ENCODE measurements at regions not wholly inside any gene's neighbourhood (a gene's known extent, or its start where the extent isn't known, plus 50 kb on each side); places are given as distances from the start of the nearest gene placed in this dataset.
A peak's percentile ranks its signal among the peaks of the same experiment; 100 is the strongest.
"Not testable (repeated sequence)": the region's sequence is repeated elsewhere in the genome, so short reads cannot be mapped to it uniquely, and the experiment has no call there.

- no peaks in the 10 kb centered on the region for H3K36me3 ChIP-seq (ENCODE audit: insufficient read depth)
- no peak overlapping the region for H3K27ac ChIP-seq (ENCODE audit: low read depth)
- H3K4me1 ChIP-seq (ENCODE audit: insufficient read depth) = no peaks in the 10 kb centered on the region
- DNase-seq (ENCODE audit: extremely low spot score) = no peak
- 76% methylated on average over 8 of the region's 8 CpGs for WGBS
- no peak overlapping the region for H3K4me3 ChIP-seq (ENCODE audit: low read depth, low read length)
Measured at GRCh38 chr7:81232084-81232799, 313.4 kb upstream of the SEMA3C start.

GRCh38 chr7:81231301-81231838 is 312.5 kb upstream of the SEMA3C start:
- no peaks in the 10 kb centered on the region for H3K36me3 ChIP-seq (ENCODE audit: insufficient read depth)
- H3K4me1 ChIP-seq (ENCODE audit: insufficient read depth) = no peaks in the 10 kb centered on the region
- no peak overlapping the region for H3K27ac ChIP-seq (ENCODE audit: low read depth)
- H3K4me3 ChIP-seq (ENCODE audit: low read depth, low read length) = no peak overlapping the region
- DNase-seq (ENCODE audit: extremely low spot score) = no peak
- 50% methylated on average over 5 of the region's 5 CpGs for WGBS

GRCh38 chr7:81226234-81226633 is 307.4 kb upstream of the SEMA3C start:
- H3K4me3 ChIP-seq (ENCODE audit: low read depth, low read length) = no peak overlapping the region
- DNase-seq (ENCODE audit: extremely low spot score) = no peak
- no peaks in the 10 kb centered on the region for H3K36me3 ChIP-seq (ENCODE audit: insufficient read depth)
- no peaks in the 10 kb centered on the region for H3K4me1 ChIP-seq (ENCODE audit: insufficient read depth)
- 95% methylated on average over 3 of the region's 3 CpGs for WGBS
- no peak overlapping the region for H3K27ac ChIP-seq (ENCODE audit: low read depth)

- not testable (repeated sequence) for H3K27ac ChIP-seq (ENCODE audit: low read depth); H3K4me3 ChIP-seq (ENCODE audit: low read depth, low read length); DNase-seq (ENCODE audit: extremely low spot score); H3K36me3 ChIP-seq (ENCODE audit: insufficient read depth); H3K4me1 ChIP-seq (ENCODE audit: insufficient read depth)
- 98% methylated on average over 2 of the region's 2 CpGs for WGBS
Measured at GRCh38 chr7:81222692-81223091, 303.8 kb upstream of the SEMA3C start.

- no peak for DNase-seq (ENCODE audit: extremely low spot score)
- WGBS = 77% methylated on average over 3 of the region's 3 CpGs
- Histone ChIP-seq H3K36me3 (ENCODE audit: insufficient read depth) (no peaks in the 10 kb centered on the region), H3K27ac (ENCODE audit: low read depth) (no peak overlapping the region), H3K4me1 (ENCODE audit: insufficient read depth) (no peaks in the 10 kb centered on the region), H3K4me3 (ENCODE audit: low read depth, low read length) (no peak overlapping the region)
Measured at GRCh38 chr7:81221527-81222217, 302.8 kb upstream of the SEMA3C start.

GRCh38 chr7:81218480-81219106 is 299.7 kb upstream of the SEMA3C start:
- no peaks in the 10 kb centered on the region for H3K4me1 ChIP-seq (ENCODE audit: insufficient read depth)
- H3K36me3 ChIP-seq (ENCODE audit: insufficient read depth) = no peaks in the 10 kb centered on the region
- no peak overlapping the region for H3K4me3 ChIP-seq (ENCODE audit: low read depth, low read length)
- no peak overlapping the region for H3K27ac ChIP-seq (ENCODE audit: low read depth)
- no peak for DNase-seq (ENCODE audit: extremely low spot score)
- WGBS = 90% methylated on average over 2 of the region's 2 CpGs

- no peak overlapping the region for H3K27ac ChIP-seq (ENCODE audit: low read depth)
- H3K4me3 ChIP-seq (ENCODE audit: low read depth, low read length) = no peak overlapping the region
- H3K36me3 ChIP-seq (ENCODE audit: insufficient read depth) = no peaks in the 10 kb centered on the region
- no peaks in the 10 kb centered on the region for H3K4me1 ChIP-seq (ENCODE audit: insufficient read depth)
- no peak for DNase-seq (ENCODE audit: extremely low spot score)
Measured at GRCh38 chr7:81213394-81213793, 294.5 kb upstream of the SEMA3C start.

- no peaks in the 10 kb centered on the region for H3K36me3 ChIP-seq (ENCODE audit: insufficient read depth)
- DNase-seq (ENCODE audit: extremely low spot score) = no peak
- WGBS = 72% methylated on average over 4 of the region's 4 CpGs
- H3K27ac ChIP-seq (ENCODE audit: low read depth) = no peak overlapping the region
- no peaks in the 10 kb centered on the region for H3K4me1 ChIP-seq (ENCODE audit: insufficient read depth)
- no peak overlapping the region for H3K4me3 ChIP-seq (ENCODE audit: low read depth, low read length)
Measured at GRCh38 chr7:81211934-81212320, 293.1 kb upstream of the SEMA3C start.

- DNase-seq (ENCODE audit: extremely low spot score) = no peak
- Histone ChIP-seq H3K4me3 (ENCODE audit: low read depth, low read length) (no peak overlapping the region), H3K4me1 (ENCODE audit: insufficient read depth) (no peaks in the 10 kb centered on the region), H3K36me3 (ENCODE audit: insufficient read depth) (no peaks in the 10 kb centered on the region), H3K27ac (ENCODE audit: low read depth) (no peak overlapping the region)
- WGBS = 65% methylated on average over 6 of the region's 6 CpGs
Measured at GRCh38 chr7:81211204-81211933, 292.5 kb upstream of the SEMA3C start.

- 49% methylated on average over 2 of the region's 2 CpGs for WGBS
- Histone ChIP-seq H3K4me3 (ENCODE audit: low read depth, low read length) (no peak overlapping the region), H3K36me3 (ENCODE audit: insufficient read depth) (no peaks in the 10 kb centered on the region), H3K27ac (ENCODE audit: low read depth) (no peak overlapping the region), H3K4me1 (ENCODE audit: insufficient read depth) (no peaks in the 10 kb centered on the region)
- peak; percentile 7 for DNase-seq (ENCODE audit: extremely low spot score)
Measured at GRCh38 chr7:81210137-81211064, 291.6 kb upstream of the SEMA3C start.

- Histone ChIP-seq H3K4me1 (ENCODE audit: insufficient read depth) (no peaks in the 10 kb centered on the region), H3K4me3 (ENCODE audit: low read depth, low read length) (no peak overlapping the region), H3K27ac (ENCODE audit: low read depth) (no peak overlapping the region), H3K36me3 (ENCODE audit: insufficient read depth) (no peaks in the 10 kb centered on the region)
- 98% methylated on average over 2 of the region's 2 CpGs for WGBS
- no peak for DNase-seq (ENCODE audit: extremely low spot score)
Measured at GRCh38 chr7:81209059-81209458, 290.2 kb upstream of the SEMA3C start.

- no peak for DNase-seq (ENCODE audit: extremely low spot score)
- H3K4me3 ChIP-seq (ENCODE audit: low read depth, low read length) = no peak overlapping the region
- 42% methylated on average over 5 of the region's 5 CpGs for WGBS
- H3K27ac ChIP-seq (ENCODE audit: low read depth) = no peak overlapping the region
- no peaks in the 10 kb centered on the region for H3K4me1 ChIP-seq (ENCODE audit: insufficient read depth)
- H3K36me3 ChIP-seq (ENCODE audit: insufficient read depth) = no peaks in the 10 kb centered on the region
Measured at GRCh38 chr7:81207801-81208200, 288.9 kb upstream of the SEMA3C start.

Measured in urinary bladder (tissue), 3 donors.